Body of pancreas (tissue), 4 donors: ENCODE measurements at regions not wholly inside any gene's neighbourhood (a gene's known extent, or its start where the extent isn't known, plus 50 kb on each side); places are given as distances from the start of the nearest gene placed in this dataset.

Experiments used
- CTCF ChIP-seq, 7 experiments: fragments of 450-650 bp in 4 of 7; fragments of 200-600 bp in 3 of 7; sonication (generic) in 3 of 7; IDR thresholded peaks; one replicate each; pipeline ENCODE4 v1.5.1; 2016 to 2019; ENCODE audit warnings: antibody characterized with exemption in 7 of 7
- POLR2A ChIP-seq, 3 donors: fragments of 450-650 bp; IDR thresholded peaks; one replicate each; pipeline ENCODE4 v1.6.1; 2016; ENCODE audit warnings: antibody characterized with exemption in 3 of 3, mild to moderate bottlenecking in 2 of 3

DNA sequence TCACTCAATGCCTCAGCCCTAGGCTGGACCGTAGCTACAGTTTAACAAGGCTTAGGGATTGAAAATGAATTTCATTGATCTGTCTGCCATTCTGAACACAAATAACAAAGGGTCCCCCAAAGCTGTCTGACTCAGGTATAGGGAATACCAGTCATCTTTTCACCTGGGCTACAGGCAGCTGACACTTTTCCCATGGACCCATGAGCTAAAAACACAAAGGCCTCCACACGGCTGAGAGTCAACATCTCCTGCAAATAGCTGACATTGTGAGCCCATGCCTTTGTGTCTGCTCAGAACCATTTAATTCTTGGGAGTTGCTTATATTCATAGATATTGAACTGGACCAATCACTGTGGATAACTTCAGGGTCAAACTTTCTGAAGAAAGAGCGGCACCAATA lies 121.1 kb upstream of the SLIT3 start:
- TF ChIP-seq CTCF (IDR thresholded peaks at IDR 0.05) (no peak), POLR2A (IDR thresholded peaks at IDR 0.05) (no peak)
